ENCODE measurements at regions not wholly inside any gene's neighbourhood (a gene's known extent, or its start where the extent isn't known, plus 50 kb on each side); places are given as distances from the start of the nearest gene placed in this dataset.

DNA sequence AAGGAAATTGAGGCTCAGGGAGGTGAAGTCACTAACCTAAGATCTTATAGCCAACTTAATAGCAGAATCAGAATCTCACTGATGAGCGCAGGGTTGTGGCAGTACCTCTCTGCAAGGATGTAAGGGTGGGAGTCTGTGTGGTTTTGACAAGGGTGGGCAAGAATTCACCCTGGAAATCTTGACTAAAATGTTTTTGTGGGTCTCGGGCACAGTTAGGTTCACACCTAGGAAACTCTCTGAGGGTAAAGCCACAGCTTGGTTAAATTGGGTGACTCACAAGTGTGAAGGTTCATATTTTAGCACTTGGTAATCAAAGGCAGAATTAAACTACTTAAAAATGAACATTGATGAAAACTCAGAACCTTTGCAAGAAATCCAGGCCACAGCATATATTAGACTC lies 178.2 kb upstream of the EOMES start:
- TF ChIP-seq NR2F2 (IDR thresholded peaks at IDR 0.05) (no peak), HNF4G (IDR thresholded peaks at IDR 0.05) (no peak), YY1 (IDR thresholded peaks at IDR 0.05) (no peak)
- TF ChIP-seq, protein P1, sequence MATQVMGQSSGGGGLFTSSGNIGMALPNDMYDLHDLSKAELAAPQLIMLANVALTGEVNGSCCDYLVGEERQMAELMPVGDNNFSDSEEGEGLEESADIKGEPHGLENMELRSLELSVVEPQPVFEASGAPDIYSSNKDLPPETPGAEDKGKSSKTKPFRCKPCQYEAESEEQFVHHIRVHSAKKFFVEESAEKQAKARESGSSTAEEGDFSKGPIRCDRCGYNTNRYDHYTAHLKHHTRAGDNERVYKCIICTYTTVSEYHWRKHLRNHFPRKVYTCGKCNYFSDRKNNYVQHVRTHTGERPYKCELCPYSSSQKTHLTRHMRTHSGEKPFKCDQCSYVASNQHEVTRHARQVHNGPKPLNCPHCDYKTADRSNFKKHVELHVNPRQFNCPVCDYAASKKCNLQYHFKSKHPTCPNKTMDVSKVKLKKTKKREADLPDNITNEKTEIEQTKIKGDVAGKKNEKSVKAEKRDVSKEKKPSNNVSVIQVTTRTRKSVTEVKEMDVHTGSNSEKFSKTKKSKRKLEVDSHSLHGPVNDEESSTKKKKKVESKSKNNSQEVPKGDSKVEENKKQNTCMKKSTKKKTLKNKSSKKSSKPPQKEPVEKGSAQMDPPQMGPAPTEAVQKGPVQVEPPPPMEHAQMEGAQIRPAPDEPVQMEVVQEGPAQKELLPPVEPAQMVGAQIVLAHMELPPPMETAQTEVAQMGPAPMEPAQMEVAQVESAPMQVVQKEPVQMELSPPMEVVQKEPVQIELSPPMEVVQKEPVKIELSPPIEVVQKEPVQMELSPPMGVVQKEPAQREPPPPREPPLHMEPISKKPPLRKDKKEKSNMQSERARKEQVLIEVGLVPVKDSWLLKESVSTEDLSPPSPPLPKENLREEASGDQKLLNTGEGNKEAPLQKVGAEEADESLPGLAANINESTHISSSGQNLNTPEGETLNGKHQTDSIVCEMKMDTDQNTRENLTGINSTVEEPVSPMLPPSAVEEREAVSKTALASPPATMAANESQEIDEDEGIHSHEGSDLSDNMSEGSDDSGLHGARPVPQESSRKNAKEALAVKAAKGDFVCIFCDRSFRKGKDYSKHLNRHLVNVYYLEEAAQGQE (IDR thresholded peaks at IDR 0.05): no peak
- H3K4me1 ChIP-seq (ENCODE audit: control insufficient read depth in 4 of 4, insufficient read depth in 4 of 4, low read length in 3 of 4): no peaks in the 10 kb centered on the region
- H3K36me3 ChIP-seq (ENCODE audit: control insufficient read depth in 4 of 4, insufficient read depth in 3 of 4, low read depth in 1 of 4, low read length in 3 of 4): no peaks in the 10 kb centered on the region
- peaks cover 0 to 3% (median 0%) of the 10 kb centered on the region in 4 donors for H3K27me3 ChIP-seq (ENCODE audit: control insufficient read depth in 4 of 4, insufficient read depth in 4 of 4, low read length in 3 of 4)
- DNase-seq (ENCODE audit: low spot score): no peak
- 75% methylated on average over 2 of the region's 2 CpGs for WGBS
- H3K27ac ChIP-seq (ENCODE audit: low read depth in 1 of 2, low read length in 2 of 2): no peak overlapping the region
- H3K9ac ChIP-seq (ENCODE audit: low read depth in 1 of 2, low read length in 2 of 2): no peak overlapping the region
- no peak overlapping the region for H3K4me3 ChIP-seq (ENCODE audit: low read depth in 1 of 3, low read length in 3 of 3)
- no peaks in the 10 kb centered on the region for H3K9me3 ChIP-seq (ENCODE audit: control insufficient read depth in 4 of 4, low read length in 3 of 4)

- Histone ChIP-seq H3K27me3 (ENCODE audit: control insufficient read depth in 4 of 4, insufficient read depth in 4 of 4, low read length in 3 of 4) (peaks cover 0 to 3% (median 0%) of the 10 kb centered on the region in 4 donors), H3K36me3 (ENCODE audit: control insufficient read depth in 4 of 4, insufficient read depth in 3 of 4, low read depth in 1 of 4, low read length in 3 of 4) (no peaks in the 10 kb centered on the region), H3K9me3 (ENCODE audit: control insufficient read depth in 4 of 4, low read length in 3 of 4) (no peaks in the 10 kb centered on the region), H3K4me3 (ENCODE audit: low read depth in 1 of 3, low read length in 3 of 3) (no peak overlapping the region), H3K27ac (ENCODE audit: low read depth in 1 of 2, low read length in 2 of 2) (no peak overlapping the region), H3K9ac (ENCODE audit: low read depth in 1 of 2, low read length in 2 of 2) (no peak overlapping the region), H3K4me1 (ENCODE audit: control insufficient read depth in 4 of 4, insufficient read depth in 4 of 4, low read length in 3 of 4) (no peaks in the 10 kb centered on the region)
- TF ChIP-seq RXRA (IDR thresholded peaks at IDR 0.05): no peak
- TF ChIP-seq, protein P2, sequence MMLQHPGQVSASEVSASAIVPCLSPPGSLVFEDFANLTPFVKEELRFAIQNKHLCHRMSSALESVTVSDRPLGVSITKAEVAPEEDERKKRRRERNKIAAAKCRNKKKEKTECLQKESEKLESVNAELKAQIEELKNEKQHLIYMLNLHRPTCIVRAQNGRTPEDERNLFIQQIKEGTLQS (IDR thresholded peaks at IDR 0.05): no peak
- no peak for TF ChIP-seq GABPA (IDR thresholded peaks at IDR 0.05 in 1 of 2, conservative IDR thresholded peaks at IDR 0.05 in 1 of 2)
- TF ChIP-seq, protein P3, sequence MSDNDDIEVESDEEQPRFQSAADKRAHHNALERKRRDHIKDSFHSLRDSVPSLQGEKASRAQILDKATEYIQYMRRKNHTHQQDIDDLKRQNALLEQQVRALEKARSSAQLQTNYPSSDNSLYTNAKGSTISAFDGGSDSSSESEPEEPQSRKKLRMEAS (IDR thresholded peaks at IDR 0.05): no peak
- no peak for TF ChIP-seq HNF4A (conservative IDR thresholded peaks at IDR 0.05)
- TF ChIP-seq, protein P4, sequence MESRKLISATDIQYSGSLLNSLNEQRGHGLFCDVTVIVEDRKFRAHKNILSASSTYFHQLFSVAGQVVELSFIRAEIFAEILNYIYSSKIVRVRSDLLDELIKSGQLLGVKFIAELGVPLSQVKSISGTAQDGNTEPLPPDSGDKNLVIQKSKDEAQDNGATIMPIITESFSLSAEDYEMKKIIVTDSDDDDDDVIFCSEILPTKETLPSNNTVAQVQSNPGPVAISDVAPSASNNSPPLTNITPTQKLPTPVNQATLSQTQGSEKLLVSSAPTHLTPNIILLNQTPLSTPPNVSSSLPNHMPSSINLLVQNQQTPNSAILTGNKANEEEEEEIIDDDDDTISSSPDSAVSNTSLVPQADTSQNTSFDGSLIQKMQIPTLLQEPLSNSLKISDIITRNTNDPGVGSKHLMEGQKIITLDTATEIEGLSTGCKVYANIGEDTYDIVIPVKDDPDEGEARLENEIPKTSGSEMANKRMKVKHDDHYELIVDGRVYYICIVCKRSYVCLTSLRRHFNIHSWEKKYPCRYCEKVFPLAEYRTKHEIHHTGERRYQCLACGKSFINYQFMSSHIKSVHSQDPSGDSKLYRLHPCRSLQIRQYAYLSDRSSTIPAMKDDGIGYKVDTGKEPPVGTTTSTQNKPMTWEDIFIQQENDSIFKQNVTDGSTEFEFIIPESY (IDR thresholded peaks at IDR 0.05): no peak
- TF ChIP-seq, protein P1 (IDR thresholded peaks at IDR 0.05): no peak
- TF ChIP-seq SP1 (IDR thresholded peaks at IDR 0.05): no peak
- TF ChIP-seq FOXA2 (IDR thresholded peaks at IDR 0.05): no peak
- TF ChIP-seq JUND (IDR thresholded peaks at IDR 0.05): no peak
- TF ChIP-seq, protein P5, sequence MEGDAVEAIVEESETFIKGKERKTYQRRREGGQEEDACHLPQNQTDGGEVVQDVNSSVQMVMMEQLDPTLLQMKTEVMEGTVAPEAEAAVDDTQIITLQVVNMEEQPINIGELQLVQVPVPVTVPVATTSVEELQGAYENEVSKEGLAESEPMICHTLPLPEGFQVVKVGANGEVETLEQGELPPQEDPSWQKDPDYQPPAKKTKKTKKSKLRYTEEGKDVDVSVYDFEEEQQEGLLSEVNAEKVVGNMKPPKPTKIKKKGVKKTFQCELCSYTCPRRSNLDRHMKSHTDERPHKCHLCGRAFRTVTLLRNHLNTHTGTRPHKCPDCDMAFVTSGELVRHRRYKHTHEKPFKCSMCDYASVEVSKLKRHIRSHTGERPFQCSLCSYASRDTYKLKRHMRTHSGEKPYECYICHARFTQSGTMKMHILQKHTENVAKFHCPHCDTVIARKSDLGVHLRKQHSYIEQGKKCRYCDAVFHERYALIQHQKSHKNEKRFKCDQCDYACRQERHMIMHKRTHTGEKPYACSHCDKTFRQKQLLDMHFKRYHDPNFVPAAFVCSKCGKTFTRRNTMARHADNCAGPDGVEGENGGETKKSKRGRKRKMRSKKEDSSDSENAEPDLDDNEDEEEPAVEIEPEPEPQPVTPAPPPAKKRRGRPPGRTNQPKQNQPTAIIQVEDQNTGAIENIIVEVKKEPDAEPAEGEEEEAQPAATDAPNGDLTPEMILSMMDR (IDR thresholded peaks at IDR 0.05; ENCODE audit: low read depth, low read length, missing input control): no peak
- TF ChIP-seq EGR1 (IDR thresholded peaks at IDR 0.05; ENCODE audit: low read depth in 2 of 2): no peak
- TF ChIP-seq FOXA1 (IDR thresholded peaks at IDR 0.05): no peak
- no peak for TF ChIP-seq TAF1 (conservative IDR thresholded peaks at IDR 0.05)
- no peak for TF ChIP-seq YY1 (IDR thresholded peaks at IDR 0.05)
- TF ChIP-seq NR2F2 (IDR thresholded peaks at IDR 0.05): no peak
- WGBS: 73% methylated on average over 3 of the region's 3 CpGs
- DNase-seq (ENCODE audit: low spot score): no peak
Observed at GRCh38 chr3:27903446-27903845, 181.3 kb upstream of the EOMES start.
